ENCODE measurements at regions not wholly inside any gene's neighbourhood (a gene's known extent, or its start where the extent isn't known, plus 50 kb on each side); places are given as distances from the start of the nearest gene placed in this dataset.
"Not testable (repeated sequence)": the region's sequence is repeated elsewhere in the genome, so short reads cannot be mapped to it uniquely, and the experiment has no call there.

DNA sequence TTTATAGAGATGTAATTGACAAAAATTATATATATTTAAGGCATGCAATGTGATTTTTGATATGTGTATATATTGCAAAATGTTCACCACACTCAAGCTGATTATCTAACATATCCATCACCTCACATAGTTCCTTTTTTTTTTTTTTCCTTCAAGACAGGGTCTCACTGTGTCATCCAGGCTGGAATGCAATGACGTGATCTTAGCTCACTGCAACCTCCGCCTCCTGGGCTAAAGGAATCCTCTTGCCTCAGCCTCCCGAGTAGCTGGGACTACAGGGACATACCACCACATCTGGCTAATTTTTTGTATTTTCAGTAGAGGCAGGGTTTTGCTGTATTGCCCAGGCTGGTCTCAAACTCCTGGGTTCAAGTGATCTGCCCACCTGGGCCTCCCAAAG lies 65.1 kb upstream of the SLC35C1 start:
- H3K9ac ChIP-seq (ENCODE audit: insufficient read depth in 1 of 2, low read length in 2 of 2) = no peak overlapping the region
- no peaks in the 10 kb centered on the region for H3K27me3 ChIP-seq (ENCODE audit: control insufficient read depth in 3 of 3, insufficient read depth in 3 of 3, low read length in 2 of 3)
- H3K9me3 ChIP-seq (ENCODE audit: control insufficient read depth in 4 of 4, insufficient read depth in 3 of 4, low read length in 3 of 4) = peaks cover 0 to 2% (median 0%) of the 10 kb centered on the region in 4 donors
- no peak for DNase-seq
- H3K36me3 ChIP-seq (ENCODE audit: control insufficient read depth in 4 of 4, insufficient read depth in 4 of 4, low read length in 4 of 4) = no peaks in the 10 kb centered on the region
- no peaks in the 10 kb centered on the region for H3K4me1 ChIP-seq (ENCODE audit: control insufficient read depth in 5 of 5, insufficient read depth in 5 of 5, low read length in 5 of 5)
- ATAC-seq (ENCODE audit: insufficient read depth, low FRiP score) = no peak
- no peak overlapping the region for H3K4me3 ChIP-seq
- WGBS, 2 donors = 85% methylated on average over 3 of the region's 3 CpGs
- no peak overlapping the region for H3K27ac ChIP-seq (ENCODE audit: low read depth in 1 of 2, low read length in 1 of 2)
- TF ChIP-seq, protein P1, sequence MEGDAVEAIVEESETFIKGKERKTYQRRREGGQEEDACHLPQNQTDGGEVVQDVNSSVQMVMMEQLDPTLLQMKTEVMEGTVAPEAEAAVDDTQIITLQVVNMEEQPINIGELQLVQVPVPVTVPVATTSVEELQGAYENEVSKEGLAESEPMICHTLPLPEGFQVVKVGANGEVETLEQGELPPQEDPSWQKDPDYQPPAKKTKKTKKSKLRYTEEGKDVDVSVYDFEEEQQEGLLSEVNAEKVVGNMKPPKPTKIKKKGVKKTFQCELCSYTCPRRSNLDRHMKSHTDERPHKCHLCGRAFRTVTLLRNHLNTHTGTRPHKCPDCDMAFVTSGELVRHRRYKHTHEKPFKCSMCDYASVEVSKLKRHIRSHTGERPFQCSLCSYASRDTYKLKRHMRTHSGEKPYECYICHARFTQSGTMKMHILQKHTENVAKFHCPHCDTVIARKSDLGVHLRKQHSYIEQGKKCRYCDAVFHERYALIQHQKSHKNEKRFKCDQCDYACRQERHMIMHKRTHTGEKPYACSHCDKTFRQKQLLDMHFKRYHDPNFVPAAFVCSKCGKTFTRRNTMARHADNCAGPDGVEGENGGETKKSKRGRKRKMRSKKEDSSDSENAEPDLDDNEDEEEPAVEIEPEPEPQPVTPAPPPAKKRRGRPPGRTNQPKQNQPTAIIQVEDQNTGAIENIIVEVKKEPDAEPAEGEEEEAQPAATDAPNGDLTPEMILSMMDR (IDR thresholded peaks at IDR 0.05; ENCODE audit: control extremely low read depth, extremely low read depth) = no peak

DNA sequence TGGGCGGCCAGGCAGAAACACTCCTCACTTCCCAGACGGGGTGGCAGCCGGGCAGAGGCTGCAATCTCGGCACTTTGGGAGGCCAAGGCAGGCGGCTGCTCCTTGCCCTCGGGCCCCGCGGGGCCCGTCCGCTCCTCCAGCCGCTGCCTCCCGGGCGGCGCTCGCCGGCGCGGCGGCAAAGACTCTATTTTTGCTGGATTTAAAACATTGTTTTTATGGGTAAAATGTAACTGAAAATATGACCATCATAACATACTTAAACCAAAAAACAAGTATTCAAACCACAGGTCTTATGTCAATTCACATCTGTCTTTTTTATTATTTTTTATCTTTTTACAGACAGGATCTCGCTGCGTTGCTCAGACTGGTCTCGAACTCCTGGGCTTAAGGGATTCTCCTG lies 65.9 kb upstream of the SLC35C1 start:
- H3K4me1 ChIP-seq (ENCODE audit: control insufficient read depth in 5 of 5, insufficient read depth in 5 of 5, low read length in 5 of 5); H3K27me3 ChIP-seq (ENCODE audit: control insufficient read depth in 3 of 3, insufficient read depth in 3 of 3, low read length in 2 of 3); DNase-seq; ATAC-seq (ENCODE audit: insufficient read depth, low FRiP score); H3K9me3 ChIP-seq (ENCODE audit: control insufficient read depth in 4 of 4, insufficient read depth in 3 of 4, low read length in 3 of 4); H3K9ac ChIP-seq (ENCODE audit: insufficient read depth in 1 of 2, low read length in 2 of 2); H3K36me3 ChIP-seq (ENCODE audit: control insufficient read depth in 4 of 4, insufficient read depth in 4 of 4, low read length in 4 of 4); H3K27ac ChIP-seq (ENCODE audit: low read depth in 1 of 2, low read length in 1 of 2); H3K4me3 ChIP-seq: not testable (repeated sequence)
- WGBS, 2 donors = 96 to 97% methylated on average over 15 to 18 of the region's 22 CpGs

DNA sequence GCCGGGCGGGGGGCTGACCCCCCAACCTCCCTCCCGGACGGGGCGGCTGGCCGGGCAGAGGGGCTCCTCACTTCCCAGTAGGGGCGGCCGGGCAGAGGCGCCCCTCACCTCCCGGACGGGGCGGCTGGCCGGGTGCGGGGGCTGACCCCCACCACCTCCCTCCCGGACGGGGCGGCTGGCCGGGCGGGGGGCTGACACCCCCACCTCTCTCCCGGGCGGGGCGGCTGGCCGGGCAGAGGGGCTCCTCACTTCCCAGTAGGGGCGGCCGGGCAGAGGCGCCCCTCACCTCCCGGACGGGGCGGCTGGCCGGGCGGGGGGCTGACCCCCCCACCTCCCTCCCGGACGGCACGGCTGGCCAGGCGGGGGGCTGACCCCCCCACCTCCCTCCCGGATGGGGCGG lies 66.8 kb upstream of the SLC35C1 start:
- H3K9me3 ChIP-seq (ENCODE audit: control insufficient read depth in 4 of 4, insufficient read depth in 3 of 4, low read length in 3 of 4); H3K4me3 ChIP-seq; H3K9ac ChIP-seq (ENCODE audit: insufficient read depth in 1 of 2, low read length in 2 of 2); DNase-seq; H3K4me1 ChIP-seq (ENCODE audit: control insufficient read depth in 5 of 5, insufficient read depth in 5 of 5, low read length in 5 of 5); H3K36me3 ChIP-seq (ENCODE audit: control insufficient read depth in 4 of 4, insufficient read depth in 4 of 4, low read length in 4 of 4); H3K27ac ChIP-seq (ENCODE audit: low read depth in 1 of 2, low read length in 1 of 2); ATAC-seq (ENCODE audit: insufficient read depth, low FRiP score); H3K27me3 ChIP-seq (ENCODE audit: control insufficient read depth in 3 of 3, insufficient read depth in 3 of 3, low read length in 2 of 3): not testable (repeated sequence)
- WGBS, 2 donors = 97% methylated on average over 20 of the region's 37 CpGs; no CpG with 5 or more reads in 1 of the 2 donors

DNA sequence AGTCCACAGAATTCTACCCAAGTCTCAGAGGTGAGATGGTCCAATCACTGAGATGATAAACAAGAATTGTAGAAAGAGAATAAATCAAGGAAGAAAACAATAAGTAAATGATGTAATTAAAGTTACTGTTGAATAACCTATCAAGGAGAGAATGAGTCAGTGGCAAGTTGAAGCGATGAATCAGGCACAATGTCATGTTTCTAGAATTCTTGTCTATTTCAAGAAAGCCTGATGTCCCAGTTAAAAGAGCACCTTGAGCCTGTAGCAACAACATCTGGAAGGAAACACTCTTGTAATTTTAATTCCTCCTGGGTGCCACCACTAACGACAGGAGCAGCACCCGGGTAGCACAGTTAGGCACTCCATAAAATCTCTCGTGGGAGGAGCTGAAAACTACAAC lies 67.9 kb upstream of the SLC35C1 start:
- ATAC-seq (ENCODE audit: insufficient read depth, low FRiP score) = no peak
- 85 to 89% methylated on average over 4 of the region's 4 CpGs for WGBS, 2 donors
- no peaks in the 10 kb centered on the region for H3K27me3 ChIP-seq (ENCODE audit: control insufficient read depth in 3 of 3, insufficient read depth in 3 of 3, low read length in 2 of 3)

More for the DNA sequence above, 67.9 kb upstream of the SLC35C1 start:
- H3K36me3 ChIP-seq (ENCODE audit: control insufficient read depth in 4 of 4, insufficient read depth in 4 of 4, low read length in 4 of 4) = no peaks in the 10 kb centered on the region
- H3K9ac ChIP-seq (ENCODE audit: insufficient read depth in 1 of 2, low read length in 2 of 2) = no peak overlapping the region
- H3K27ac ChIP-seq (ENCODE audit: low read depth in 1 of 2, low read length in 1 of 2) = no peak overlapping the region
- DNase-seq = no peak
- H3K4me3 ChIP-seq = no peak overlapping the region
- H3K9me3 ChIP-seq (ENCODE audit: control insufficient read depth in 4 of 4, insufficient read depth in 3 of 4, low read length in 3 of 4) = peaks cover 0 to 2% (median 0%) of the 10 kb centered on the region in 4 donors
- TF ChIP-seq, protein P1 (IDR thresholded peaks at IDR 0.05; ENCODE audit: control extremely low read depth, extremely low read depth) = no peak
- H3K4me1 ChIP-seq (ENCODE audit: control insufficient read depth in 5 of 5, insufficient read depth in 5 of 5, low read length in 5 of 5) = no peaks in the 10 kb centered on the region
